DMS53 treated with DMSO at 0.1 percent for 48 hours (cell line): ENCODE measurements at regions not wholly inside any gene's neighbourhood (a gene's known extent, or its start where the extent isn't known, plus 50 kb on each side); places are given as distances from the start of the nearest gene placed in this dataset.

Source experiments
- DNase-seq: peaks from one replicate; lab custom pipeline; 2025; ENCODE audit not compliant: unreplicated experiment; lab: John Stamatoyannopoulos, UW

DNA sequence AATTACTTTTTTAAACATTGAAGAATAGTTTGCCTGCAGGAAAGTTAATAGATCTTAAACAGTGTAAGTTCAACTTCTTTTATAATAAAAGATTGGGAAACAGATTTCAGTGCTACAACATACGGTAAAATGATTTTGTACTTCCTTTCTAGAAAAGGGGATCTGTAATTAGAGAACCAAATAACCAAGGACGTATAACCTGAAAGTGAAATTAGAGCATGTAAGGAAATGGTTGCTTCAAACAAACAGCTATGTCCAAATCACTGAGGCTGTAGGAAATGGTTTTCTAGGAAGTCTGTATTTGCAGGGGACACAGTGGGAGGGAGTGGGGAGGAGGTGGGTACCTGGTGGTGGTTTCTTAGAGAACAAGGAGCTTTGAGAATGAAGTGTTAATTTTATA is 57.9 kb upstream of the EXOC6 start:
- DNase-seq: no peak

DNA sequence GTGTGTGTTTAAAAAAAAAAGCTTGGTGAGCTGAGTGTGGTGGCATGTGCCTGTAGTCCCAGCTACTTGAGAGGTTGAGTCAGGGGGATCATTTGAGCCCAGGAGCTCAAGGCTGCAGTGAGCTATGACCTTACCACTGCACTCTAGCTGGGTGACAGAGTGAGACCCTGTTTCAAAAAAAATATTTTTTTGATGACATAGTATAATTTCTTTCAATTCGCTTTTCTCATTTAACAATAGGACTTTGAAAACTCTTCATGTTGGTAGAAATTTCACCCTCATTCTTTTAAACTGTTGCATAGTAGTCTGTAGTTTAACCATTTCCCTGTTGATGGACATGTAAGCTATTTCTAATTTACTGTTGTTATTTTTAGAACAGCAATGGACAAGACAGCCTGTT is 55.7 kb upstream of the EXOC6 start:
- DNase-seq: no peak
